ENCODE measurements at regions not wholly inside any gene's neighbourhood (a gene's known extent, or its start where the extent isn't known, plus 50 kb on each side); places are given as distances from the start of the nearest gene placed in this dataset.

GRCh38 chr14:95392841-95393240, 73.1 kb upstream of the CLMN start:
- TF ChIP-seq CTCF (IDR thresholded peaks at IDR 0.05) (no peak), POLR2A (IDR thresholded peaks at IDR 0.05) (no peak)

Data from lower leg skin (tissue), 3 donors.